ENCODE measurements at regions not wholly inside any gene's neighbourhood (a gene's known extent, or its start where the extent isn't known, plus 50 kb on each side); places are given as distances from the start of the nearest gene placed in this dataset.
"Not testable (repeated sequence)": the region's sequence is repeated elsewhere in the genome, so short reads cannot be mapped to it uniquely, and the experiment has no call there.

- no peak for DNase-seq
These were observed 330.7 kb upstream of the LRRC3B start for GRCh38 chr3:26291840-26292239.

GRCh38 chr3:26292780-26293179 lies 329.8 kb upstream of the LRRC3B start:
- DNase-seq = no peak

GRCh38 chr3:26293329-26293844 lies 329.2 kb upstream of the LRRC3B start:
- DNase-seq = no peak

GRCh38 chr3:26307192-26307591 lies 315.4 kb upstream of the LRRC3B start:
- no peak for DNase-seq

- DNase-seq = no peak
These were observed 314.8 kb upstream of the LRRC3B start for GRCh38 chr3:26307787-26308186.

GRCh38 chr3:26308454-26308853 lies 314.1 kb upstream of the LRRC3B start:
- no peak for DNase-seq

- DNase-seq = not testable (repeated sequence)
These were observed 313.0 kb upstream of the LRRC3B start for GRCh38 chr3:26309536-26309935.

GRCh38 chr3:26312816-26313215 lies 309.8 kb upstream of the LRRC3B start:
- DNase-seq = no peak

GRCh38 chr3:26316472-26316871 lies 306.1 kb upstream of the LRRC3B start:
- no peak for DNase-seq

- not testable (repeated sequence) for DNase-seq
These were observed 298.8 kb upstream of the LRRC3B start for GRCh38 chr3:26323741-26324140.

- DNase-seq = no peak
These were observed 282.6 kb upstream of the LRRC3B start for GRCh38 chr3:26340001-26340400.

- no peak for DNase-seq
These were observed 278.9 kb upstream of the LRRC3B start for GRCh38 chr3:26343647-26344046.

- no peak for DNase-seq
These were observed 277.0 kb upstream of the LRRC3B start for GRCh38 chr3:26345613-26346012.

- no peak for DNase-seq
These were observed 276.1 kb upstream of the LRRC3B start for GRCh38 chr3:26346497-26346896.

GRCh38 chr3:26347150-26347549 lies 275.4 kb upstream of the LRRC3B start:
- DNase-seq = no peak

- DNase-seq = no peak
These were observed 271.7 kb upstream of the LRRC3B start for GRCh38 chr3:26350853-26351252.

GRCh38 chr3:26353097-26353496 lies 269.5 kb upstream of the LRRC3B start:
- no peak for DNase-seq

- DNase-seq = no peak
These were observed 264.2 kb upstream of the LRRC3B start for GRCh38 chr3:26358405-26358804.

GRCh38 chr3:26365706-26366105 lies 256.9 kb upstream of the LRRC3B start:
- no peak for DNase-seq

- no peak for DNase-seq
These were observed 254.3 kb upstream of the LRRC3B start for GRCh38 chr3:26368312-26368711.

- DNase-seq = no peak
These were observed 253.4 kb upstream of the LRRC3B start for GRCh38 chr3:26369133-26369532.

- DNase-seq = no peak
These were observed 246.6 kb upstream of the LRRC3B start for GRCh38 chr3:26375843-26376530.

GRCh38 chr3:26381411-26381810 lies 241.2 kb upstream of the LRRC3B start:
- DNase-seq = no peak

- no peak for DNase-seq
These were observed 215.9 kb upstream of the LRRC3B start for GRCh38 chr3:26406636-26407035.

- DNase-seq = no peak
These were observed 204.0 kb upstream of the LRRC3B start for GRCh38 chr3:26418553-26418952.

Measured in suppressor macrophage treated with lipopolysaccharide for 1 hour (primary cell).